Esophagus muscularis mucosa (tissue), 4 donors: ENCODE measurements at regions not wholly inside any gene's neighbourhood (a gene's known extent, or its start where the extent isn't known, plus 50 kb on each side); places are given as distances from the start of the nearest gene placed in this dataset.
"Not testable (repeated sequence)": the region's sequence is repeated elsewhere in the genome, so short reads cannot be mapped to it uniquely, and the experiment has no call there.

ENCODE experiments used
- DNase-seq: peaks from one replicate; pipeline ENCODE4 v3.0.0-alpha.2; 2017; ENCODE audit errors: extremely low spot score
- H3K27ac ChIP-seq, 4 donors: fragments of 200-600 bp; sonication (generic); replicated peaks in 1 of 4; 1 replicate in 3 of 4; 2 replicates in 1 of 4; pipeline ENCODE4 v1.5.1; 2016 to 2019; ENCODE audit warnings: mild to moderate bottlenecking in 1 of 4
- H3K27me3 ChIP-seq, 4 donors: fragments of 200-600 bp; sonication (generic); one replicate each; pipeline versions ENCODE4 v1.5.1 to v1.6.0; 2016 to 2019
- H3K36me3 ChIP-seq, 4 donors: fragments of 200-600 bp; sonication (generic); one replicate each; pipeline ENCODE4 v1.5.1; 2016 to 2019
- H3K4me1 ChIP-seq, 4 donors: fragments of 200-600 bp; sonication (generic); one replicate each; pipeline ENCODE4 v1.5.1; 2016 to 2019
- H3K4me3 ChIP-seq, 4 donors: fragments of 200-600 bp; sonication (generic); 1 replicate in 2 of 4; 2 replicates in 2 of 4; pipeline ENCODE4 v1.5.1; 2016 to 2019; ENCODE audit warnings: mild to moderate bottlenecking in 4 of 4, moderate library complexity in 1 of 4
- H3K9me3 ChIP-seq, 4 donors: fragments of 200-600 bp; sonication (generic); 1 replicate in 3 of 4; 2 replicates in 1 of 4; pipeline ENCODE4 v1.5.1; 2016 to 2019
- CTCF ChIP-seq, 3 experiments: fragments of 200-600 bp in 2 of 3; fragments of 450-650 bp in 1 of 3; sonication (generic) in 2 of 3; IDR thresholded peaks; one replicate each; pipeline ENCODE4 v1.5.1; 2017 to 2019; ENCODE audit warnings: antibody characterized with exemption in 3 of 3, mild to moderate bottlenecking in 2 of 3, moderate library complexity in 1 of 3
- EP300 ChIP-seq: sonication (generic); formaldehyde crosslinking; IDR thresholded peaks from one replicate; pipeline ENCODE4 v1.6.1; 2017; ENCODE audit warnings: antibody characterized with exemption
- POLR2A ChIP-seq: fragments of 450-650 bp; IDR thresholded peaks from one replicate; pipeline ENCODE4 v1.6.1; 2017; ENCODE audit warnings: antibody characterized with exemption, moderate library complexity, mild to moderate bottlenecking, low read depth
- POLR2AphosphoS5 ChIP-seq, 2 donors: sonication (generic); formaldehyde crosslinking; IDR thresholded peaks; one replicate each; pipeline ENCODE4 v1.6.1; 2017; ENCODE audit warnings: antibody characterized with exemption in 2 of 2
- WGBS: methylation state at CpG from one replicate; pipeline ENCODE4 v1.1.5; 2018; 5-methylcytosine and 5-hydroxymethylcytosine counted together
- intact Hi-C: fragments of 100-400 bp; cut with DNase I; formaldehyde crosslinking; loops from one replicate; pipeline ENCODE4 v1.15.1; 2023

- no peak for DNase-seq
- H3K27ac ChIP-seq: no peak overlapping the region
- no peaks in the 10 kb centered on the region for H3K9me3 ChIP-seq
- TF ChIP-seq CTCF (IDR thresholded peaks at IDR 0.05): no peak
- no peak for TF ChIP-seq POLR2A
- no peak for TF ChIP-seq POLR2AphosphoS5 (IDR thresholded peaks at IDR 0.05)
- TF ChIP-seq EP300: no peak
- no peak overlapping the region for H3K4me3 ChIP-seq
- intact Hi-C loops: no loop called here
- H3K27me3 ChIP-seq: no peaks in the 10 kb centered on the region
- H3K36me3 ChIP-seq: no peaks in the 10 kb centered on the region
- 80% methylated on average over 3 of the region's 3 CpGs for WGBS
- no peaks in the 10 kb centered on the region for H3K4me1 ChIP-seq
Measured at GRCh38 chr17:13152501-13152900, 134.7 kb upstream of the ELAC2 start.

- H3K36me3 ChIP-seq, H3K27ac ChIP-seq, DNase-seq, H3K27me3 ChIP-seq, H3K4me3 ChIP-seq, intact Hi-C loops, H3K4me1 ChIP-seq, H3K9me3 ChIP-seq: not testable (repeated sequence)
- WGBS: 95% methylated on average over 6 of the region's 6 CpGs
Measured at GRCh38 chr17:13150738-13151137, 132.9 kb upstream of the ELAC2 start.

- intact Hi-C loops: no loop called here
Measured at GRCh38 chr17:13143001-13143400, 125.2 kb upstream of the ELAC2 start.

GRCh38 chr17:13140750-13141149 is 122.9 kb upstream of the ELAC2 start:
- H3K9me3 ChIP-seq: no peaks in the 10 kb centered on the region
- H3K4me3 ChIP-seq: no peak overlapping the region
- no peaks in the 10 kb centered on the region for H3K4me1 ChIP-seq
- 29% methylated on average over 2 of the region's 2 CpGs for WGBS
- DNase-seq: no peak
- intact Hi-C loops: no loop called here
- TF ChIP-seq CTCF (IDR thresholded peaks at IDR 0.05) (no peak), EP300 (no peak), POLR2A (no peak), POLR2AphosphoS5 (IDR thresholded peaks at IDR 0.05) (no peak)
- no peaks in the 10 kb centered on the region for H3K27me3 ChIP-seq
- H3K27ac ChIP-seq: no peak overlapping the region
- no peaks in the 10 kb centered on the region for H3K36me3 ChIP-seq

More at GRCh38 chr17:13143001-13143400, 125.2 kb upstream of the ELAC2 start:
- Histone ChIP-seq H3K27me3 (no peaks in the 10 kb centered on the region), H3K36me3 (no peaks in the 10 kb centered on the region), H3K4me3 (no peak overlapping the region), H3K4me1 (no peaks in the 10 kb centered on the region), H3K27ac (no peak overlapping the region), H3K9me3 (no peaks in the 10 kb centered on the region)
- peak; percentile 39 for DNase-seq
- TF ChIP-seq CTCF (IDR thresholded peaks at IDR 0.05): no peak
- TF ChIP-seq EP300: no peak
- TF ChIP-seq POLR2A: no peak
- no peak for TF ChIP-seq POLR2AphosphoS5 (IDR thresholded peaks at IDR 0.05)
- 93% methylated on average over 1 of the region's 1 CpG for whole genome bisulfite sequencing

- WGBS: 45% methylated on average over 5 of the region's 5 CpGs
- H3K27ac ChIP-seq: no peak overlapping the region
- H3K4me1 ChIP-seq: no peaks in the 10 kb centered on the region
- intact Hi-C loops: no loop called here
- peak; percentile 26 for DNase-seq
- no peaks in the 10 kb centered on the region for H3K27me3 ChIP-seq
- H3K36me3 ChIP-seq: no peaks in the 10 kb centered on the region
- TF ChIP-seq POLR2A (no peak), CTCF (IDR thresholded peaks at IDR 0.05) (no peak), EP300 (no peak), POLR2AphosphoS5 (IDR thresholded peaks at IDR 0.05) (no peak)
- H3K9me3 ChIP-seq: no peaks in the 10 kb centered on the region
- H3K4me3 ChIP-seq: no peak overlapping the region
Measured at GRCh38 chr17:13135506-13135905, 117.7 kb upstream of the ELAC2 start.
